ENCODE measurements at regions not wholly inside any gene's neighbourhood (a gene's known extent, or its start where the extent isn't known, plus 50 kb on each side); places are given as distances from the start of the nearest gene placed in this dataset.

GRCh38 chr9:129494113-129494789 is 126.7 kb downstream of the C9orf50 start:
- Histone ChIP-seq H3K9ac (ENCODE audit: low read length) (no peak overlapping the region), H3K4me3 (ENCODE audit: low read length) (no peak overlapping the region), H4K20me1 (ENCODE audit: insufficient read depth, low read length) (no peaks in the 10 kb centered on the region), H3K27me3 (ENCODE audit: low read depth, low read length) (no peaks in the 10 kb centered on the region), H2AFZ (ENCODE audit: low read depth, low read length) (no peak overlapping the region), H3K4me2 (ENCODE audit: low read length) (no peak overlapping the region), H3K4me1 (ENCODE audit: low read length) (peaks cover 5% of the 10 kb centered on the region; the same call in 1 of the 2 replicates), H3K36me3 (replicated peaks; ENCODE audit: low read depth, low read length) (no peaks in the 10 kb centered on the region), H3K27ac (ENCODE audit: low read length) (no peak overlapping the region), H3K9me3 (ENCODE audit: insufficient read depth, low read length) (no peaks in the 10 kb centered on the region), H3K79me2 (ENCODE audit: low read length) (no peaks in the 10 kb centered on the region)
- no peak for TF ChIP-seq CTCF (IDR thresholded peaks at IDR 0.05; ENCODE audit: low read depth, low read length)
- no peak for TF ChIP-seq EZH2phosphoT487 (IDR thresholded peaks at IDR 0.05; ENCODE audit: low read depth)

- Histone ChIP-seq H3K4me2 (ENCODE audit: low read length) (no peak overlapping the region), H3K4me1 (ENCODE audit: low read length) (peaks cover 10% of the 10 kb centered on the region), H4K20me1 (ENCODE audit: insufficient read depth, low read length) (no peaks in the 10 kb centered on the region), H3K4me3 (ENCODE audit: low read length) (no peak overlapping the region), H2AFZ (ENCODE audit: low read depth, low read length) (no peak overlapping the region), H3K9ac (ENCODE audit: low read length) (no peak overlapping the region), H3K9me3 (ENCODE audit: insufficient read depth, low read length) (no peaks in the 10 kb centered on the region), H3K79me2 (ENCODE audit: low read length) (no peaks in the 10 kb centered on the region), H3K27me3 (ENCODE audit: low read depth, low read length) (no peaks in the 10 kb centered on the region), H3K36me3 (replicated peaks; ENCODE audit: low read depth, low read length) (no peaks in the 10 kb centered on the region), H3K27ac (ENCODE audit: low read length) (no peak overlapping the region)
- TF ChIP-seq EZH2phosphoT487 (IDR thresholded peaks at IDR 0.05; ENCODE audit: low read depth) (no peak), CTCF (IDR thresholded peaks at IDR 0.05; ENCODE audit: low read depth, low read length) (no peak)
Observed at GRCh38 chr9:129493706-129494047, 127.2 kb downstream of the C9orf50 start.

GRCh38 chr9:129493002-129493705 is 127.7 kb downstream of the C9orf50 start:
- Histone ChIP-seq H3K27ac (ENCODE audit: low read length) (no peak overlapping the region), H3K4me2 (ENCODE audit: low read length) (no peak overlapping the region), H3K4me1 (ENCODE audit: low read length) (peaks cover 11% of the 10 kb centered on the region), H3K27me3 (ENCODE audit: low read depth, low read length) (no peaks in the 10 kb centered on the region), H3K9ac (ENCODE audit: low read length) (no peak overlapping the region), H3K36me3 (replicated peaks; ENCODE audit: low read depth, low read length) (no peaks in the 10 kb centered on the region), H2AFZ (ENCODE audit: low read depth, low read length) (no peak overlapping the region), H3K79me2 (ENCODE audit: low read length) (no peaks in the 10 kb centered on the region), H3K4me3 (ENCODE audit: low read length) (no peak overlapping the region), H4K20me1 (ENCODE audit: insufficient read depth, low read length) (no peaks in the 10 kb centered on the region), H3K9me3 (ENCODE audit: insufficient read depth, low read length) (no peaks in the 10 kb centered on the region)
- no peak for TF ChIP-seq EZH2phosphoT487 (IDR thresholded peaks at IDR 0.05; ENCODE audit: low read depth)

GRCh38 chr9:129491487-129491855 is 129.4 kb downstream of the C9orf50 start:
- peaks cover 4% of the 10 kb centered on the region; the same call in 1 of the 2 replicates for H3K27me3 ChIP-seq (ENCODE audit: low read depth, low read length)
- no peak overlapping the region for H2AFZ ChIP-seq (ENCODE audit: low read depth, low read length)
- H3K4me2 ChIP-seq (ENCODE audit: low read length), result no peak overlapping the region
- peaks cover 13% of the 10 kb centered on the region for H3K4me1 ChIP-seq (ENCODE audit: low read length)
- TF ChIP-seq EZH2phosphoT487 (IDR thresholded peaks at IDR 0.05; ENCODE audit: low read depth) (no peak), CTCF (IDR thresholded peaks at IDR 0.05; ENCODE audit: low read depth, low read length) (no peak)
- no peaks in the 10 kb centered on the region for H4K20me1 ChIP-seq (ENCODE audit: insufficient read depth, low read length)
- H3K4me3 ChIP-seq (ENCODE audit: low read length), result no peak overlapping the region
- no peak overlapping the region for H3K27ac ChIP-seq (ENCODE audit: low read length)
- no peaks in the 10 kb centered on the region for H3K36me3 ChIP-seq (replicated peaks; ENCODE audit: low read depth, low read length)
- H3K9me3 ChIP-seq (ENCODE audit: insufficient read depth, low read length), result no peaks in the 10 kb centered on the region
- H3K9ac ChIP-seq (ENCODE audit: low read length), result no peak overlapping the region
- no peaks in the 10 kb centered on the region for H3K79me2 ChIP-seq (ENCODE audit: low read length)
